ENCODE measurements at regions not wholly inside any gene's neighbourhood (a gene's known extent, or its start where the extent isn't known, plus 50 kb on each side); places are given as distances from the start of the nearest gene placed in this dataset.
A peak's percentile ranks its signal among the peaks of the same experiment; 100 is the strongest.

- no peak for DNase-seq
These were observed 514.4 kb upstream of the ARRDC4 start for GRCh38 chr15:97446138-97446537.

- no peak for DNase-seq
These were observed 503.8 kb upstream of the ARRDC4 start for GRCh38 chr15:97456521-97457202.

- no peak for DNase-seq
These were observed 503.2 kb upstream of the ARRDC4 start for GRCh38 chr15:97457203-97457847.

GRCh38 chr15:97459771-97460170, 500.7 kb upstream of the ARRDC4 start:
- no peak for DNase-seq

- DNase-seq, result no peak
These were observed 499.3 kb upstream of the ARRDC4 start for GRCh38 chr15:97461226-97461625.

- DNase-seq, result no peak
These were observed 496.8 kb upstream of the ARRDC4 start for GRCh38 chr15:97463696-97464095.

GRCh38 chr15:97470417-97470816, 490.1 kb upstream of the ARRDC4 start:
- DNase-seq, result no peak

GRCh38 chr15:97473627-97474026, 486.9 kb upstream of the ARRDC4 start:
- DNase-seq, result no peak

GRCh38 chr15:97479957-97480356, 480.5 kb upstream of the ARRDC4 start:
- no peak for DNase-seq

GRCh38 chr15:97482521-97482920, 478.0 kb upstream of the ARRDC4 start:
- no peak for DNase-seq

- DNase-seq, result no peak
These were observed 477.3 kb upstream of the ARRDC4 start for GRCh38 chr15:97483232-97483631.

GRCh38 chr15:97490429-97490828, 470.1 kb upstream of the ARRDC4 start:
- DNase-seq, result no peak

- DNase-seq, result peak; percentile 1 to 47
These were observed 459.2 kb upstream of the ARRDC4 start for GRCh38 chr15:97501291-97501690.

GRCh38 chr15:97502038-97502437, 458.5 kb upstream of the ARRDC4 start:
- no peak for DNase-seq

GRCh38 chr15:97504031-97504792, 456.3 kb upstream of the ARRDC4 start:
- DNase-seq, result peak in 1 of 2 donors; percentile 37

GRCh38 chr15:97517737-97518136, 442.8 kb upstream of the ARRDC4 start:
- DNase-seq, result no peak

GRCh38 chr15:97520689-97521088, 439.8 kb upstream of the ARRDC4 start:
- DNase-seq, result no peak

GRCh38 chr15:97521381-97522285, 438.9 kb upstream of the ARRDC4 start:
- DNase-seq, result no peak

- no peak for DNase-seq
These were observed 438.2 kb upstream of the ARRDC4 start for GRCh38 chr15:97522347-97522746.

- DNase-seq, result no peak
These were observed 434.7 kb upstream of the ARRDC4 start for GRCh38 chr15:97525809-97526208.

- DNase-seq, result no peak
These were observed 432.3 kb upstream of the ARRDC4 start for GRCh38 chr15:97528238-97528637.

- DNase-seq, result no peak
These were observed 414.7 kb upstream of the ARRDC4 start for GRCh38 chr15:97545799-97546198.

GRCh38 chr15:97547381-97547780, 413.1 kb upstream of the ARRDC4 start:
- no peak for DNase-seq

Measured in CD4-positive, alpha-beta T cell treated with Interleukin-4 for 1 hour (primary cell).